ENCODE measurements at regions not wholly inside any gene's neighbourhood (a gene's known extent, or its start where the extent isn't known, plus 50 kb on each side); places are given as distances from the start of the nearest gene placed in this dataset.

DNA sequence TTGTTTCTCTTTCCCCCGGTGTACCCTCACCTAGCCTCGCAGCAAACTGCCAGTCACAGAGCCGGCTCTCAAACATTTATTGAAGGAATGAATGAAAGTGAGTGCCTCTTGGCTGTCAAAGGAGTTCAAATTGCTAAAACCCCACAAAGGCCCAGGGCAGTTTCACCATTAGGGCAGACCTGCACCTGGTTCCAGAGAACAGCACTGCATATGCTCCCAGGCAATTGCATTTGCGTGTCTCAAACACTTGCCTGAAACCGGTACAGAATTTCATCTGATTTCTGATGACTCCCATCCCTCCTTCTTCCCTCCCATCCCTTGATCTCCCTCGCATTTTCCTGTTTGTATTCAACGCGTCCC is 165.6 kb upstream of the ZNF462 start:
- DNase-seq (ENCODE audit: low read depth): no peak
- H3K4me3 ChIP-seq (ENCODE audit: control insufficient read depth, low read depth, low read length): no peak overlapping the region
- TF ChIP-seq, protein P1, sequence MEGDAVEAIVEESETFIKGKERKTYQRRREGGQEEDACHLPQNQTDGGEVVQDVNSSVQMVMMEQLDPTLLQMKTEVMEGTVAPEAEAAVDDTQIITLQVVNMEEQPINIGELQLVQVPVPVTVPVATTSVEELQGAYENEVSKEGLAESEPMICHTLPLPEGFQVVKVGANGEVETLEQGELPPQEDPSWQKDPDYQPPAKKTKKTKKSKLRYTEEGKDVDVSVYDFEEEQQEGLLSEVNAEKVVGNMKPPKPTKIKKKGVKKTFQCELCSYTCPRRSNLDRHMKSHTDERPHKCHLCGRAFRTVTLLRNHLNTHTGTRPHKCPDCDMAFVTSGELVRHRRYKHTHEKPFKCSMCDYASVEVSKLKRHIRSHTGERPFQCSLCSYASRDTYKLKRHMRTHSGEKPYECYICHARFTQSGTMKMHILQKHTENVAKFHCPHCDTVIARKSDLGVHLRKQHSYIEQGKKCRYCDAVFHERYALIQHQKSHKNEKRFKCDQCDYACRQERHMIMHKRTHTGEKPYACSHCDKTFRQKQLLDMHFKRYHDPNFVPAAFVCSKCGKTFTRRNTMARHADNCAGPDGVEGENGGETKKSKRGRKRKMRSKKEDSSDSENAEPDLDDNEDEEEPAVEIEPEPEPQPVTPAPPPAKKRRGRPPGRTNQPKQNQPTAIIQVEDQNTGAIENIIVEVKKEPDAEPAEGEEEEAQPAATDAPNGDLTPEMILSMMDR (IDR thresholded peaks at IDR 0.05; ENCODE audit: control insufficient read depth, insufficient read depth, low read depth, low read length, missing control alignments): no peak

DNA sequence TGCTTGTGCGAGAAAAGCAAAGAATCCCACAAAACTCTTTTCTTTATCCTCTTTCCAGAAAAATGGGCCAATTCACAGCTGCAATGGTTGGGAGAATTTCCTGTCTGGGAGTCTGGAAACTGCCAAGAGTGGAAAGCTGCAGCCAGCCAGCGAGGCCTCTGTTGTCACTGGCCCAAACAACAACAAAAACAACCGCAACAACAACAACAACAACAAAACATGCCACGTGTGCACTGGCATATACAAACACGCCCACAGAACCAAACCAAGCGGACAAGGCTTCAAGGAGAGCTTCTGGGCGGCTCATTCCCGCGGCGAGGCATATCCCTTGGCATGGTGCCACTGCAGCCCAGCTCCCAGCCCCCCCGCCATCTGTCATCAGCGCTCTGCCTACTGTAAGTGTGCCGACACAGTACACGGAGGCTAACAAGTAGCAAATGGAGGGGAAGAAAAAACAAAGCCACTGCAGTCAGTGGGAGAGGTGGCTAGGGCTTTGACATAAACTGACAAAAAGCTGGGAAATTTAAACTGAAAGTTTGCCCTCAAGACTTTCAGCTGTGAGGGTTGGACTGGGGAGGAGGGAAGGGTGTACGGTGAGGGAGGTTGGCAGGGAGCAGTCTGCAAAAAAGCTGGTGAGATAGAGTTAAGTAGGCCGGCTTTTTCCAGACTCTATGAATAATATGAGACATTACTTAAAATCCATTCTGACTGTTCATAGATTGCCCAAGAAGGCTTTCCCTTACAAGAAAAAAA is 165.0 kb upstream of the ZNF462 start:
- peak; percentile 48 for DNase-seq (ENCODE audit: low read depth)
- H3K4me3 ChIP-seq (ENCODE audit: control insufficient read depth, low read depth, low read length): peak overlapping the region; percentile 18
- TF ChIP-seq, protein P1 (IDR thresholded peaks at IDR 0.05; ENCODE audit: control insufficient read depth, insufficient read depth, low read depth, low read length, missing control alignments): no peak

DNA sequence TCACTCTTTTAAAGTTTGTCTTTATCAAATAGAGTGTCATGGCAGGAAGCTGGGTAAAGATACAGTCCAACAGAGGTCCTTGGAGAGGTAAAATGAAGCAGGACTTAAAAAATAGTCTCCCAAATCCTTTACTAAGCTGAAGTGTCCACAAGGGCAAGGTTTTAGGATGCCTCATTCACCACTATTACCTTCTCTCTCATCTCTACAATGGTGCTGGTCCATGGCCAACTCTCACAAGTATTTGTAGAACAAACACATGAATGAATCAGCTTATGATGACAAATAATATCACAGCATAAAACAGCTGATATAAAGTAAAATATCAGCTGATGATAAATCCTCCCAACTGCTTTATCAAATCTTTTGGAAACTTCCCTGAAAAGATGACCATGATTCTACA is 162.3 kb upstream of the ZNF462 start:
- DNase-seq (ENCODE audit: low read depth): no peak
- H3K4me3 ChIP-seq (ENCODE audit: control insufficient read depth, low read depth, low read length): no peak overlapping the region
- TF ChIP-seq, protein P1 (IDR thresholded peaks at IDR 0.05; ENCODE audit: control insufficient read depth, insufficient read depth, low read depth, low read length, missing control alignments): no peak

DNA sequence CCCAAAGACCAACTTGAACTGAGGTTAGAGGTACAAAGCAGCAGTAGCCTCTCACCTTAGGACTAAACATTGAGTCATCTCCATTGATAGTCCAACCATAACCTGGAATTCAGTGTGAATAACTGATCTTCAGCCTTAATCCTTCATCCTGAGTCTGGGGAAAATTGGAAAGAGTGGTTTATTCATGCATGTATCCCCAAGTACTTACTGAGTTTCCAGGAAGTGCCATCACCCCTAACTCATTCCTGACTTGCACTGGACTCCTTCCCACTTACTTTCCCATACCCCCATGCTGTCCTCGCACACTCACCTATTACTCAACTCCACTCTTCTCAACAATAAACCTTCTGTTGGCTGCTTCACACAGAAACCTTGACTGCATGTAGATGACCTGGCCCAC is 161.4 kb upstream of the ZNF462 start:
- DNase-seq (ENCODE audit: low read depth): no peak
- TF ChIP-seq, protein P1 (IDR thresholded peaks at IDR 0.05; ENCODE audit: control insufficient read depth, insufficient read depth, low read depth, low read length, missing control alignments): no peak
- H3K4me3 ChIP-seq (ENCODE audit: control insufficient read depth, low read depth, low read length): no peak overlapping the region

- H3K4me3 ChIP-seq (ENCODE audit: control insufficient read depth, low read depth, low read length): no peak overlapping the region
- DNase-seq (ENCODE audit: low read depth): no peak
- TF ChIP-seq, protein P1 (IDR thresholded peaks at IDR 0.05; ENCODE audit: control insufficient read depth, insufficient read depth, low read depth, low read length, missing control alignments): no peak
Observed at GRCh38 chr9:106704056-106704615, 158.8 kb upstream of the ZNF462 start.

DNA sequence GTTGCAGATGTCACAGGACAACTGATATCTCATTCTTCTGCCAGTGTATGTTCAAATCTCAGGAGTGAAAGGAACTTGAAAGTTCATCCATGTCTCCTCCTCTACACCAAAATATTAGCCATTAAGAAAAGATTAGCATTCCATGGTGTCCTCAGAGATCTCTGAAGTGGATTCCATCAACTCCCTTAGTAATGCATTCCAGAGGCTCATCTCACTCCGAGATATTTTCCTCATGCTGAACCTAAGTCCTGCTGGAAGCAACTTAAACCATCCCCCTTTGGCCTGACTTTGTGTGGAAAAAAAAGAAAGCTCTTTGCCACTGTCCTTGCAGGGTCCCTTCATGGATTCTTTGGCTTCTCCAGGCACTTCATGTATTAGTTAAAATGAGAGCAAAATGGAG is 155.7 kb upstream of the ZNF462 start:
- no peak overlapping the region for H3K4me3 ChIP-seq (ENCODE audit: control insufficient read depth, low read depth, low read length)
- DNase-seq (ENCODE audit: low read depth): no peak
- TF ChIP-seq, protein P1 (IDR thresholded peaks at IDR 0.05; ENCODE audit: control insufficient read depth, insufficient read depth, low read depth, low read length, missing control alignments): no peak
